Activated CD4-positive, alpha-beta T cell treated with anti-CD3 and anti-CD28 coated beads for 4 hours (primary cell): ENCODE measurements at regions not wholly inside any gene's neighbourhood (a gene's known extent, or its start where the extent isn't known, plus 50 kb on each side); places are given as distances from the start of the nearest gene placed in this dataset.

ENCODE experiments used
- DNase-seq, 2 donors: peaks; one replicate each; pipeline ENCODE4 v3.0.0-alpha.2; 2020

DNA sequence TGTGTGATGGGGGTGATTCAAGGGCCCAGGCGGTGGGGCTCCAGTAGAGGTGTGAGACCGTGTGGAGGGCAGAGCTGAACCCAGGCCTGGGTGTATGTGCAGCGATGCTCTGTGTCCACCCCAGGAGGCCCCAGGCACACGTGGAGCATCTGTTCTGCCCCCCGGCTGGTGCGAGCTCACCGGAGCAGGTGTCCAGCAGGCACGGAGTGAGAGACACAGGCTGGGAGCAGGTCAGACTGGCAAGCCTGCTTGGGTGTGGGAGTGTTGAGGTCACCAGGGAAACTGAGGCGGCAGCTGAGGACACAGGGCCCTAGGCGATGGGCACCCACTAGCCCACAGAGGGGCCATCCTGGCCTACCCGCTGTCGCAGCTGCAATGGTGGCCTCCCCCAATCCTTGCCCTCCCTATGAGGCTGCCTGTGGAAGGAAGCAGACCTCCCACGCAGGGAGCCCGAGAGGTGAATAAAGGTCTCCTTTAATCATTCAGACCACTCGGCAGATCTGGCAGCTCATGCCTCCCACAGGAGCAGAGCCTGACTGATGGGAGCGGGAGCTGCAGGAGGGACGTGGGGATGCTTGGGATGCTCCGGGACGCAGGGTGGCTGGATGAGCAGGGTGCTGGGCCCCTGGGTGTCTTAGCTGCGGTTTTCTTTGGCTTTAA is 1165.1 kb downstream of the BRD1 start:
- no peak for DNase-seq

DNA sequence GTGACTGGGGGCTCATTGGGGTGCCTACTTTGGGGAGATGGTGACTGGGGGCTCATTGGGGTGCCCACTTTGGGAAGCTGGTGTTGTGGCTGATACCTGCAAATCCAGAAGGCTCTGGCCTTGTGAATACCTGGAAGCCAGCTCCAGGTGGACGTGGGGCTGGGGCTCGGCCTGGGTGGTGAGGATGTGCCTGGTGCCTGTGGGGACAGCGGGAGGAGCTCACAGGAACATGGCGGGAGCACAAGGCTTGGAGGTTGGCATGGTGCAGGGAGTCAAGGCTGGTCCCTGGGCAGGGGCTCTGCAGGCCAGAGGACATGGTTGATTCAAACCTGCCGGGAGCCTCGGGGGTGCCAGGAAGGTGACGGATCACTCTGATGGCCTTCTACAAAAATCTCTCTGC is 1165.7 kb downstream of the BRD1 start:
- no peak for DNase-seq

DNA sequence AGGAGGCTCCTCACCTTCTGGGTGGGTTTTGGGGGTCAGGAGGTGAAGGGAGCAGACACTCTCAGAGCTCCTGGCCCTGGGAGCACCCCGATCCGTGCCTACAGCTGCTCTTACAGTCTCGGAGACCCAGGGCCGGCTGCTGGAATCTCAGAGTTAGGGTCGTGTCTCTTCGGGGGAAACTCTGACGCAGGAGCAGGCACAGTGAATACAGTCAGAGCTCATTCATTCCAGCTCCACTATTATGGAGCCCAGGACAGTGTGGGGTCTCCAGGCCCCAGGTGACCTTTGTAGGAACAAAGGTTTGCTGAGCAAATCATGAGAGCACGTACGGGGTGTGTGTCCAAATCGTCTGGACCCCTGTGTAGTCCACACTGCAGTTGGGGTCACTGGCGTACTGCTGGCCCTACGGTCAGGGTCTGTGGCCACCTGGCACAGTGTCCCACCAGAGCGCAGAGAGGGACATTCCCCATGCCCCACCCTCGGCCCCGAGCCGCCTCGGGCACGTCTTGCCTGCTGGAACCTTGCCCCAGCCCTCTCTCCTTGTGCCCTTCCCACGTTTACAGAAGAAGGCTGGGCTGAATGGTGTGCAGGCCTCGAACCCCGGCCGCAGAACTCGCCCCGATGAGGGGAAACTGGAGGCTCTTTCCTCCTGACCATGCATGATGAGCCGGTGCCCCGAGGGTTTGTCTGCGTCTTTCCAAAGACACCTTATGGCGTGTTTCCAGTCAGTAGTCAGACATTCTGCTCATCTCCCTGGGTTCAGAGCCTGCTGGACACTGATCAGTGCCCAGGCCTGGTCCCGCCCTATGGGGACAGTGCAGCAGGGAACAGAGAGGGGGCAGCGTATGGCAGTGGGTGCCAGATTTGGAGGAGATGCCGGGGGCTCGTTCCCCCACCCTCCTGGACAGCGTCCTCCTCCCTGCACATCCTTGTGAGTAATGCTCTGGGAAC is 1166.6 kb downstream of the BRD1 start:
- DNase-seq: no peak

DNA sequence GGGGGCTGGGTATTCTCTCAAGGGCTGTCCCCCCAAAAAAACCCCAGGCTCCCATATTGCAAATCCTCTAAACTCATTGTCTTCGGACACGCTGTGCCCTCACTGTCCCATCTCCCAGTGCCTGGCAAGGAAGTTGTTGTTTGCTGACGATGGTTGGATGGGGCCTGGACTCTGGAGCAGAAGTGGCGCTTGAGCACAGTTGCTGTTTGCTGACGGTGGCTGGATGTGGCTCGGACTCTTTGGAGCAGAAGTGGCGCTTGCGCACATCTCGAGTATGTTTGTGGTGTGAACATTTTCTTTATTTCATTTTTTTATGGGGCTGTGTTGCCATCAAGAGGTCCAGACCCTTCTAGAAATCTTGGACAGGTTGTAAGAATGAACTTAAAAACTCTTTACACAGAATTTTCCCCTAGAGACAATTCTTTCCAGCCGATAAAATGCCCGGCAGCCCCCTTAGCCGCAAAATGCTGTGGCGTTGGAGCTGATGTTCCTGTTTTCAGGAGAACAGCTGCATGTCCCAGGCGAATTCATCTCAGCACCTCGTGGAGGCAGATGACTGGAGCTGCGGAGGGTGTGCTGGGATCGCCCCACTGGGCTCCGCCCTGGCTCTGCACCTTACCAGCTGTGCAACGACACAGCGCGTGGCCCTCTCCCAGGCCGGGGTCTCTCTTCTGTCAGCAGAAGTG is 1167.4 kb downstream of the BRD1 start:
- DNase-seq: no peak

DNA sequence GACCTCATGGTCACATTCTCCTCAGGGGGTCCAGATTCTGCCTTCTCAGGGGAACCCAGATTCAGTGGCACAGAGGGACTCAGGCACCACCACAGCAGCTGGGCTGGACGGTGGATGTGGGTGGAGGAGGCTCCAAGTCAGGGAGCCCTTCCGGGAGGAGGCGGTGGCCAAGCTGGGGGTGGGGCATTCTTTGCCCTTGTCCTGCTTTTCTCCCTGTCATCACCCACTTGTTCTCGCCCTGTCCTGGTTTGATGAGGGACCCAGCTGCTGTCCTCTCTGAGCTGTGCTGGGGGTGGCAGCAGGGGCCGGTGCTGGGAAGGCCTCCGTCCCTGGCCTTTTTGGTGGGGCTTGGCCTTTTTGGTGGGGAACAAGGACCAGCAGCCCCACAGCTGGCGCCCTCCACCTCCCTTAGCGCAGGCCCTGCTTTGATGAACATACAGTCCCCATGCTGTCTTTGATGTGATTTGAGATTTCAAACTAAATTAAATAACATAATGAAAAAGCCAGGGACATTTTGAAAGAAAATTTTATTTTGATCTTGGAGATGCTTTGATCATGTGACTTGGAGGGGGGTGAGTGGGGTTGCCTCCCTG is 1168.2 kb downstream of the BRD1 start:
- DNase-seq: no peak

DNA sequence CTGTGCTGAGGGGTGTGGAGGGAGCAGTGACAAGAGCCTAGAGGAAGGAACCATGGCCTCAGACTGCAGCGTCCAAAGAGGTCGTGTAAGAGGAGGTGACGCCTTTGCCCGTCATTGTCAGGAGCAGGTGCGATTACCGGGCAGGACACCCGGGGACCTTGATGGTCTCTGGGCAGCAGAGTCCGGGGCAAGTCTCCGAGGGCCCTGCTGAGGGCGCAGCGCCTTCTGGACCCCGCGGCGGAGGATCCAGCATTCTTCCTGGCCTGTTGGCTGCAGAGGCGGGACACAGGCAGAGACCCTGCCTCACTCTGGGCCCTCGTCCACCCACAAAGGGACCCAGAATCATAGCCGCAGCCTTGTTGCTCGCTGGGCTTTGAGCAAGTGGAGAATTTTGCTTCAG is 1168.8 kb downstream of the BRD1 start:
- no peak for DNase-seq

DNA sequence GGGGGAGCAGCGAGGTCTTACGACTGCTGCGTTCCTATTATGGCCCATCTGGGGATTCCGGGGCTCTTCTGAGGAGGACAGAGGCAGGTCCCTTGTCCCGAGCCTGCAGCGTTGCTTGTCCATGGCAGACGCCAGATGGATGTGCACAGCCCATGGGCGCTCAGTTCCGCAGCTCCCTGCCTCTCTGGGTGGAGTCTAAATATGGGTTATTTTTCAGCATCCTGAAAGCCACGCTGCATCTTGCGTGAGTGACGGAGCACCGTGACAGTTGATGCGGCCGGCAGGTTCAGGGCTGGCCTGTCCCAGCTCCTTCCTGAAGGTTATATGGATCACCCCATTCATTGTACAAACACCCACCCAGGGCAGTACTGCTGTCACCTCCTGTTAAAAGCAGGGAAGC is 1169.4 kb downstream of the BRD1 start:
- DNase-seq: no peak

DNA sequence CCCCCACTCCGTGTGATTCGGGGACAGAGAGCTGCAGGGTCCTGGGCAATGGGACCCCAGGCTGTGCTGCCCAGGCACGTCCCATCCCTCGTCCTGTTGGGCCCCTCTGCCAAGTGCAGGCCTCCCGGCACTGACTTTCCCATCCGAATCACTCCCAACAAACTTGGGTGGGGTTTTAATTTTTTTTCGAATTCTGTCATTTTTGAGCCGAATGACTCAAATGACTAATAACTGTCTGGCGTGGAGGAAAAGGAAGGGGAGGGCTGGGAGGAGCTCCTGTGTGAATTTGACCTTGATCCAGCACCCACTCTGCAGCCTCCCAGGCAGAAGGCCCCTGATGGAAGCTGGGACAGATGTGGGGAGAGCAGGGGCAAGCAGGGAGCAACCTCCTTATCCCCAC is 1173.2 kb downstream of the BRD1 start:
- DNase-seq: no peak

DNA sequence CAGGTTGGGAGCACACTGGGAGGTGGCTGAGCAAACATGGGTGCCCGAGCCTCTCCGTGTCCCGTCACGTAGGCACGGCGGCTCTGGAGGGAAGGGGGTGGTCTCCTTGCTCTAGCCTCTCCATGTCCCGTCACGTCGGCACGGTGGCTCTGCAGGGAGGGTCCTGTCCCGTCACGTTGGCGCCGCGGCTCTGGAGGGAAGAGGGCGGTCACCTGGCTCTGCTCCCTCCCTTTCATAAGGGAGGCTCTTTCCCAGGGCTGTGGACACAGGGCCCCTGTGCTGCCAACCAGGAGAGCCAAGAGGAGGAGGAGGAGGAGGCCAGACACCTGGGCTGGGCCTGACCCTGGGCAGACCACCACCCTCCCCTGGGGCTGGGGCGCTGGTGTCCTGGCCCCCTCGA is 1173.7 kb downstream of the BRD1 start:
- no peak for DNase-seq

DNA sequence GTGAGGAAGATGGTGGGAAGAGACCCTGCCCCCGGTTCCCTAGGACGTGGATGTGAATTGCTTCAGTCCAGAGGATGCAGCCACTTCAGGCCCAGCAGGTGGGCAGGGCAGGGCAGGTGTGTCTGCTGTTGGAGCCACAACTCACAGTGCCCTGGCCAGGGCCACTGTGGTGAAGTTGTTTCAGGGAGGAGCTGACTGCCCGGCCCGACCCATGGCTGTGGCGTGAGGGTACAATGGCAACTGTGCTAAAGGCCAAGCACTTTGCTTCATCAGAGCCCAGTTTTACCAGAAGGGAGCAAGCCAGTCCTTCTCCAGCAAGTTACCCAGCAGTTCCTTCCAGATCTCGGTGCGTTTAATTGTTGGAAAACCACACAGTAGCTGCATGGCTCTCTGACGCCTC is 1174.4 kb downstream of the BRD1 start:
- no peak for DNase-seq

DNA sequence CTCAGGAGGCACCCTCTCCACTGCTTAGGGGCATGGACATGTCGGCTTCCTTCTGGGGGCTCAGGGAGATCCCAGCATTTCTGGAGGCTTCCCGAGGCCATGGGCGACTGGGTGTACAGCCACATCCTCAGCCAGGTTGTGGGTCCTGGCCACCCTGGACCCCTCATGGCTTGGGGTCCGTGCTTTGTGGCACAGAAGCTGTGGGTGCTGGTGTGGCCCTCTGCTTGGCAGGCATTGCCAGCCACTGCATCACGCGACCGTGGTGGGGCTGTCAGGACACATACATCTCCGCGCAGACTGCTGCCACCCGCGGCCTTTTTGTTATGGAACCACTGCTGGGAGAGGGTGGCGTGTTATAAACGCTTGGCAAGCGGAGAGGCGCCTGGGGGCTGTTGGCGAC is 1174.9 kb downstream of the BRD1 start:
- DNase-seq: no peak

DNA sequence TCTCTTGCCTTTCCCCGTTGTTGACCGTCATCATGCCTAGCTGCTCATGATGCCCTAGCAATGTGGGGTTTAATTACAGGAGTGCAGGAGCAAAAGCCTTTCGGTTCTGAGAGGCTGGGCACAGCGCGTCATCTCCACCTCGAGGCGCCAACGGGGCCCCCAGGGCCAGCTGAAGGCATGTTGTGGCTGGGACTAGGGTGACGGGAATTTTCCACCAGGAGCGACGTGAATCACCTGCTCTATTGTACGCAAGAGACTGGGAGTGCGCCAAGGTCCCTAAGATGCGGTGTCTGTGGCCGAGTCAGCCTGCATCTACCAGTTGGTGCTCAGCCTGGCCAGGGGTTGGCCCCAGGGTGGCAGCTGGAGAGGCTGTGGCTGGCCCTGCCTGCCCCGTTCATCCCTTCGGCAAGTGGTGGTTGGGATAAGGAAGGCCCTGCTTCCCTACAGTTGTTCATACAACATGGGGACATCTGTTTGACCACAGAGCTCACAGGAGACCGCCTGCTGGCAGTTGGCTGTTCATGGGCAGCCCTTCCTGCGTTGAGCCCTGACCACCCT is 1175.6 kb downstream of the BRD1 start:
- DNase-seq: no peak

DNA sequence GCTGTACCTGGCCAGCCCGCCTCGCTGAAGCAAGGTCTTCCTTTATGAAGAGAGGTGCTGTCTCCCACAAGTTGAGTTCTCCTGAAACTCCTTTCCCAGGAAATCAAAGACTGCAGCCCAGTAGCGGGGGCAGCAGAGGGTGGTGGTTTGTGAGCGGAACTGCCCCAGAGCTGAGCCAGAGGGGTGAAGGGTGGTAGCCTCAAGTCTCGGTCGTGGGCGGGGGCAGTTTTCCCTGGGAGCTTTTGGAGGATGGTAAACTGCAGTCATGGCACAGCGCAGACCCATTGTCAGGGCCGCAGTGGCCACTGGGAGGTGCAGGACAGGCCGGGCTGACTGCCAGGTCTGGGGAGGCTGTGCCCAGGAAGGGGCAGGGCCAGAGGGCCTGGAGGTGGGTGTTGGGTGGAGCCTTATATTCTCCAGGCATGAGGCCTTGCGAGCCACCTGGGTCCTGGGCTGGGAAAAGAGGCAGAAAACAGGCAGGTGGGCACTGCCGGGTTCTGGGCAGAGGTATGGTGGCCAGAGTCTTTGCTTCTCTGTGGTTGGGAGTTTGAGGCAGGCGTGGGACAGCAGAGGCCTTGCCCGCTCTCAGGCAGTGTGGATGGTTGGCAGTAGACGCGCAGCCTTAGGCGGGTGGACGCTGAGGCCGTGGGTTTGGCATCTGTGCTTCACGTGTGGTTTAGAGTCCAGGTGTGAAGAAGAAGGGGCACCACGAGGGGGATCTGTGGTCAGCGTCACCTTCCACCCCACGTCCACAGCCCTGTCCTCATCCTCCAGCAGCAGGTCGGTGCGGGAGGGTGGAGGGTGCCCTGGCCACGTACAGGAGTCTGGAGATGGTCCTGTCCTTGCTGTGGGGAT is 1176.4 kb downstream of the BRD1 start:
- DNase-seq: no peak

DNA sequence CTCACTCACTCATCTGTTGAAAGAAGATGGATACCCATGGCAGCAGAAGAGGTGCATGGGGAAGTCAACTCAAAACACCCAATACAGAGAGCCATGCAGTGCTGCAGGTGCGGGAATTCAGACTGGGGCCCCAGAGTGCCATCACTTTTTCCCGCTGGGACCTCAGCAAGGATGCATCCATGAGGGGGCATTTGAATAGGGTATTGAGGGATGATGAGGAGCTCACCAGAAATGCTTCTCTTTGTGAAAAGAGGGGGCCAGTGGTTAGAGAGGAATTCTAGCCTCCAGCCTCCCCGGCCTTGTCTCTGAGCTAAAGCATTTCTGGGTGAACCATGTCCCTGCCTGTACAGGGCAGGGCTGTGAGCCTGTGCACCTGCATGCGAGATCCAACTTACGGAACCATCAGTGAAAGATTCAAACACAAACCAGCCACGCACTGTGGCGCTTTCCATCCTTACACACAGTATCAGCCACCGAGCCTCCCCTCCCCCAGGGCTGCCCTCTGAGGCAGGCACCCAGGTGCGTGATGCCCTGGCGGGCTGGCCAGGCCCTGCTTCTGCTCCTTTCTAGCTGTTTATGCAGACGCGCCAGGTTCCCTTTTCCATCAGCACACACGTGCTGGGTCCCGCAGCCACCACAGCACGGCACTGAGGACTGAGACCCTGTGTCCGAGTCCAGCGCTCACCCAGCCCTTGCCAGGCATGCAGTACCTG is 1177.2 kb downstream of the BRD1 start:
- DNase-seq: no peak

DNA sequence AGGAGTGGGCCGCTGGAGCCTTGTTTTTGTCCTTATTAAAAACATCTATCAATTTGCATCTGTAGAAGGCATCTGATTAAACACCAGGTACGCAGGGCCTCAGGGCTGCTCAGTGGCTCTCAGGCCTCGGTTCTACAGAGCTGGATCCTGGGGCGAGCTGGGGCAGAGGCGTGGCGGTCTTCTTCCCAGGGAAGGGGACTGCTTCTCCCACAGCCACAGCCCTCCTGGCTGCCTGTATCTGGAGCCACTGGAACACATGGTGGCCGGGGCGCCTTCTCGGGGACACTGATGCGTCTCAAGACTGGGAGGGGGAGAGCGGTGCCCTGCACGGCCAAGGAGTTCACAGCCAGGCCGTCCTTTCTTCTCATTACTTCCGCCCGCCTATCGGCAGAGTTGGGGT is 1178.2 kb downstream of the BRD1 start:
- DNase-seq: no peak

DNA sequence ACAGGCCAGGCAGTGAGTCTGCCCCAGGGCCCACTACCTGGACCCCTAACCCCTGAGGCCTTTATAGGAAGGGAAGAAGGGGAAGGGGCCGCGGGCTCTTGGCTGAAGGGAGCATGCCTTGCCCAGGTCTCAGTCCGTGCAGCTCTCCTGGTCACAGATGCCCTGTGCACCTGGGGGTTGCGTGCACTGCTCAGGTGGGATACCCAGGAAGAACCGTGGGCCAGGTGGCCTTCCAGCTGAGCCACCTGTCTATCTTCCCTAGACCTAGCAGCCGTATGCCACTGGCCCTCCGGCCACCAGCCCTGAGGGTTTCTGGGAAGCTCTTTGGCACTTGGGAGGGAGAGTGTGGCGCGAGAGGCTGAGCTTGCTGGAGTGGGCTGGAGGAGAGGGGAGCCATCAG is 1178.6 kb downstream of the BRD1 start:
- DNase-seq: no peak

DNA sequence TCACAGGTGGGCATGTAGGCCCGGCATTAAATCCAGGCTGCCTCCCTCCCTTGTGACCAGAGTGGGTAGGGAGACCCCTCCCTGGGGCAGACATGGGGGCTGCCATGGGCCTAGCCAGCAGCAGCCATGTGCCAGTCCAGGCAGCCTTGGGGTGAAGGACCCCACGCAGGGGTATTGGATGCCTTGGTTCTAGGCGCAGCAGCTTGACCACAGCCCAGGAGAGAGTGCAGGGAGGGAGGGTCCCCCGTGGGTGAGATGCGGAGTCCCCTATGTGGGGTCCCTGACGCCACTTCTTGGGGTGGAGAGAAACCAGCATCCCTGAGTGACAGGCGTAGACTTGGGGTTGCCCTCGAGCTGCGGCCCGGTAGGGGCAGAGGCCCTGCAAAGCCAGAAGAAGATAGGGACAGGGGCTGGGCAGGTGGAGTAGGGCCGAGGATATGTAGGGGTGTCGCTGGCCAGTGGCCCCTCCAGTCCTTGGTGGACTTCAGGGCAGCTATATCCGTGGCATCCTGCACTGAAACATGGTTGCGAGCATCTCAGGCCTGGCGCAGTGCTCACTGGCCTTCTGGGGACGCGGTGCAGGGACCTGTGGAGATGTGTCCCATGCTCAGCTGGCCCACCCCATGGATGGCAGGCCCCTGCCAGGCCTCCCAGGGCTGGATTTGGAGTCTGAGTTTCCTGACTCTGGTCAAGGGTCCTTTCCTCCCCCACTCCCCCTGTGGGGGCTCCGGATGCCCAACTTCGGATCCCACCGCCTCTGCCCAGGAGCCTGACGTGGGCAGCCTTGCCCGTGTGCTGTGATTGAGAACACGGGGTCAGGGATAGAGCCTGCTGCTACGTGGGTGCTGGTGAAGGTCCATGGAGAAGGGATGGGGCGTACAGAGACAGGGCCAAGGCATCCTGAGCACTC is 1179.8 kb downstream of the BRD1 start:
- no peak for DNase-seq

DNA sequence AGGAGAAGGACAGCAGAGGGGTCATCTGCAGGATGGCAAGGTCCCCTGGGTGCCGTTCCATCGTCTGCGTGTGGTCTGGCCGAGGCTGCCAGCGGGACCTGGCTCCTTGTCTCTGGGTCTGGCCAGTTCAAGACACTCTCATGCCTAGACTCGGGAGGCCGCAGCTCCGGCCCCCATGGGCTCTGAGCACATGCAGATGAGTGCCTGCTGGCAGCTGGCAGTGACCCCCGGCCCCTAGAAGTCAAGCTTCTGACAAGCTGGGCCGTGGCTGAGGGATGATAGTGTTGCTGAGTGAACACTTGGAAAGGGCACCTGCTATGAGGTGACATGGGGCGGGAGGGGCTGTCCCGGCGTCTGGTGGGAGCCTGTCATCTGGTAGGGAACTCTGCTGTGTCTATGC is 1180.6 kb downstream of the BRD1 start:
- no peak for DNase-seq

DNA sequence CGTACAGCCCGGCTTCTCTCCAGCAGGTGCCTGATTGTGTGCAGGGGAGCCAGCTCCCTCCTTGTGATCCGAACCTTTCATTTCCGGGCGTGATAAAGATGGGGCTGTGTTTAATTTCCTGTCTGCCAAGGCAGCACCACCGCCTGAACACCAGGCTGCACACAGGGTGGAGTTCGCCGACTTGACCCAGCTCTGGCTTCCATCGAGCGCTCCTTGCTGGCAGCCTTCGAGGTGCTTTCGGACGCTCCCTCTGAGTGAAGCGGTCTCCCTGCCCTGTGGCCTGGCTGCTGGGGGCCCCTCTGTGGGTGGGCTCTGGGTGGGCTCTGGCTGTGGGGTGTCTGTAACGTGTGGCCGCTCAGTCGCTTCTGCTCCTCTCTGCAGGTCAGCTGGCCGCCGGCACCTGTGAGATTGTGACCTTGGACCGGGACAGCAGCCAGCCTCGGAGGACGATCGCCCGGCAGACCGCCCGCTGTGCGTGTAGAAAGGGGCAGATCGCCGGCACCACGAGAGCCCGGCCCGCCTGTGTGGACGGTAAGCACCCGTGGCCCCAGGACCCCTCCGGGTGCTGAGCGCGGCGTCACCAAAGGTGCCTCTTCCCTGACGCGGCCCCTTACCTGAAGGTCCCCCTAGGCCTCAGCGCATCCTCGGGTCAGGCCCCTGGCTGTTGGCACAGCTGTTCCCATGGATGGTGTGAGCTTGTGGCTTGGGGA is 1181.3 kb downstream of the BRD1 start:
- DNase-seq: no peak

DNA sequence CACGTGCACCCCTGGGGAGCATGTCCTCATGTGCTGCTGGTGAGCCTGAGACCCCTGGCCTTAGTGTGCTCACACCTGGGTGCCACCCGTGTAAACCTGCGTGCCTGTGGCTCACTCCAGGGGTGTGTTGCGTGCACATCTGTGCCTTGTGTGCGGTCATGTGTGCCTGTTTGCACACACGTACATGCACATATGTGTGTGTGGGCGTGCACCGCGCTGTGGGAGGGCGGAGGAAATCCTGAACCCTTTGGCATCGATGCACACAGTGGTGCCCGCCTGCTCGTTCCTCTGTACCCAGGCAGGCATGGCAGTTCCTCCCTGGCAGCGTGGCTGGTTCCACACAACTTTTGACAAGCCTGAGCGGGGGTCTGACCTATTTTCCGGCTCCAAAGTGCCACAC is 1181.9 kb downstream of the BRD1 start:
- DNase-seq: no peak
